SK-N-SH treated with all-trans-retinoic acid at 6 μM for 48 hours (cell line): ENCODE measurements at regions not wholly inside any gene's neighbourhood (a gene's known extent, or its start where the extent isn't known, plus 50 kb on each side); places are given as distances from the start of the nearest gene placed in this dataset.

Experiments
- ARNTL ChIP-seq: fragments of 450-650 bp; formaldehyde crosslinking; IDR thresholded peaks from 2 replicates; pipeline ENCODE4 v1.5.0; 2020; ENCODE audit warnings: low read depth, mild to moderate bottlenecking, moderate library complexity, borderline replicate concordance
- GLIS3 ChIP-seq: fragments of 250-450 bp; sonication (Bioruptor Pico); IDR thresholded peaks from 2 replicates; pipeline ENCODE4 v1.5.0; 2020; ENCODE audit warnings: mild to moderate bottlenecking, moderate library complexity
- RARB ChIP-seq: fragments of 250-450 bp; sonication (Bioruptor Pico); IDR thresholded peaks from 2 replicates; pipeline ENCODE4 v1.8.0; 2021; ENCODE audit warnings: mild to moderate bottlenecking, moderate library complexity
- SNAI2 ChIP-seq: fragments of 250-450 bp; sonication (Bioruptor Pico); IDR thresholded peaks from 2 replicates; pipeline ENCODE4 v1.5.0; 2020; ENCODE audit warnings: mild to moderate bottlenecking, moderate library complexity
- ZFP3 ChIP-seq: fragments of 250-450 bp; sonication (Bioruptor Pico); IDR thresholded peaks from 2 replicates; pipeline ENCODE4 v1.5.0; 2020; ENCODE audit warnings: mild to moderate bottlenecking, moderate library complexity
- ZNF8 ChIP-seq: fragments of 450-650 bp; formaldehyde crosslinking; IDR thresholded peaks from 2 replicates; pipeline ENCODE4 v1.5.0; 2020; ENCODE audit warnings: mild to moderate bottlenecking, moderate library complexity

- TF ChIP-seq ARNTL: no peak
- no peak for TF ChIP-seq ZNF8 (CRISPR knock-in tag)
- TF ChIP-seq RARB (CRISPR knock-in tag): no peak
- TF ChIP-seq ZFP3: no peak
- TF ChIP-seq GLIS3 (CRISPR knock-in tag): no peak
- TF ChIP-seq SNAI2: no peak
These were observed 140.2 kb upstream of the PJA1 start for GRCh38 chrX:69305333-69306062.
